ENCODE measurements at regions not wholly inside any gene's neighbourhood (a gene's known extent, or its start where the extent isn't known, plus 50 kb on each side); places are given as distances from the start of the nearest gene placed in this dataset.

GRCh38 chr14:61953602-61954001 is 191.4 kb downstream of the SNAPC1 start:
- no peak for DNase-seq

- DNase-seq = no peak
Measured at GRCh38 chr14:61954306-61954705, 192.1 kb downstream of the SNAPC1 start.

- DNase-seq = no peak
Measured at GRCh38 chr14:61956517-61956916, 194.3 kb downstream of the SNAPC1 start.

- DNase-seq = no peak
Measured at GRCh38 chr14:61959348-61959747, 197.1 kb downstream of the SNAPC1 start.

- DNase-seq = no peak
Measured at GRCh38 chr14:61961369-61961768, 199.1 kb downstream of the SNAPC1 start.

GRCh38 chr14:61963926-61964325 is 201.7 kb downstream of the SNAPC1 start:
- no peak for DNase-seq

GRCh38 chr14:61965030-61965745 is 203.0 kb downstream of the SNAPC1 start:
- DNase-seq = no peak

GRCh38 chr14:61968207-61968606 is 206.0 kb downstream of the SNAPC1 start:
- DNase-seq = no peak

GRCh38 chr14:61972711-61973110 is 210.5 kb downstream of the SNAPC1 start:
- DNase-seq = no peak

GRCh38 chr14:61973981-61974380 is 211.8 kb downstream of the SNAPC1 start:
- DNase-seq = no peak

- no peak for DNase-seq
Measured at GRCh38 chr14:61977217-61977616, 215.0 kb downstream of the SNAPC1 start.

GRCh38 chr14:61988240-61988639 is 226.0 kb downstream of the SNAPC1 start:
- DNase-seq = no peak

- DNase-seq = no peak
Measured at GRCh38 chr14:61992139-61992538, 229.9 kb downstream of the SNAPC1 start.

- no peak for DNase-seq
Measured at GRCh38 chr14:61992926-61993325, 230.7 kb downstream of the SNAPC1 start.

GRCh38 chr14:61994589-61994988 is 232.4 kb downstream of the SNAPC1 start:
- no peak for DNase-seq

- DNase-seq = no peak
Measured at GRCh38 chr14:61996753-61997152, 234.5 kb downstream of the SNAPC1 start.

GRCh38 chr14:61997161-61997560 is 234.9 kb downstream of the SNAPC1 start:
- no peak for DNase-seq

GRCh38 chr14:62001963-62002362 is 239.7 kb downstream of the SNAPC1 start:
- no peak for DNase-seq

GRCh38 chr14:62002642-62003041 is 240.4 kb downstream of the SNAPC1 start:
- DNase-seq = no peak

GRCh38 chr14:62003701-62004100 is 241.5 kb downstream of the SNAPC1 start:
- no peak for DNase-seq

GRCh38 chr14:62006116-62006731 is 244.0 kb downstream of the SNAPC1 start:
- DNase-seq = peak; percentile 79

- no peak for DNase-seq
Measured at GRCh38 chr14:62015243-62015642, 253.0 kb downstream of the SNAPC1 start.

- no peak for DNase-seq
Measured at GRCh38 chr14:62015945-62016344, 253.7 kb downstream of the SNAPC1 start.

GRCh38 chr14:62017651-62018230 is 255.5 kb downstream of the SNAPC1 start:
- no peak for DNase-seq
